Liver (tissue), 8 donors: ENCODE measurements at regions not wholly inside any gene's neighbourhood (a gene's known extent, or its start where the extent isn't known, plus 50 kb on each side); places are given as distances from the start of the nearest gene placed in this dataset.
A peak's percentile ranks its signal among the peaks of the same experiment; 100 is the strongest.

Experiments
- DNase-seq: peaks from one replicate; pipeline ENCODE4 v3.0.0-alpha.2; 2017; ENCODE audit warnings: low spot score
- H3K27ac ChIP-seq, 2 donors: one replicate each; pipeline ENCODE4 v1.7.0; 2013; ENCODE audit warnings: inconsistent platforms in 2 of 2, low read length in 2 of 2, control low read depth in 1 of 2, low read depth in 1 of 2, mild to moderate bottlenecking in 1 of 2
- H3K27me3 ChIP-seq, 4 donors: one replicate each; pipeline versions ENCODE4 v1.6.1 to v1.7.0; 2013; ENCODE audit warnings: low read length in 3 of 4, inconsistent platforms in 1 of 4, mild to moderate bottlenecking in 1 of 4, moderate library complexity in 1 of 4; ENCODE audit not compliant: control insufficient read depth in 4 of 4, insufficient read depth in 4 of 4
- H3K36me3 ChIP-seq, 4 donors: one replicate each; pipeline versions ENCODE4 v1.6.1 to v1.7.0; 2013; ENCODE audit warnings: low read length in 3 of 4, mild to moderate bottlenecking in 3 of 4, low read depth in 1 of 4, moderate library complexity in 1 of 4; ENCODE audit not compliant: control insufficient read depth in 4 of 4, insufficient read depth in 3 of 4
- H3K4me1 ChIP-seq, 4 donors: one replicate each; pipeline versions ENCODE4 v1.6.1 to v1.7.0; 2013; ENCODE audit warnings: low read length in 3 of 4, mild to moderate bottlenecking in 3 of 4, moderate library complexity in 1 of 4; ENCODE audit not compliant: control insufficient read depth in 4 of 4, insufficient read depth in 4 of 4
- H3K4me3 ChIP-seq, 3 donors: one replicate each; pipeline versions ENCODE4 v1.6.1 to v1.7.0; 2013; ENCODE audit warnings: low read length in 3 of 3, control low read depth in 1 of 3, low read depth in 1 of 3, mild to moderate bottlenecking in 1 of 3
- H3K9ac ChIP-seq, 2 donors: one replicate each; pipeline ENCODE4 v1.7.0; 2013; ENCODE audit warnings: low read length in 2 of 2, mild to moderate bottlenecking in 2 of 2, moderate library complexity in 2 of 2, control low read depth in 1 of 2, low read depth in 1 of 2
- H3K9me3 ChIP-seq, 4 donors: one replicate each; pipeline versions ENCODE4 v1.6.1 to v1.7.0; 2013; ENCODE audit warnings: low read length in 3 of 4; ENCODE audit not compliant: control insufficient read depth in 4 of 4
- EGR1 ChIP-seq, 2 donors: IDR thresholded peaks; 2 replicates each; pipeline ENCODE4 v1.6.1; 2016 to 2018; ENCODE audit warnings: antibody characterized with exemption in 2 of 2, low read depth in 2 of 2
- FOXA1 ChIP-seq: IDR thresholded peaks from 2 replicates; pipeline ENCODE4 v1.6.1; 2016; ENCODE audit warnings: antibody characterized with exemption
- FOXA2 ChIP-seq: IDR thresholded peaks from 2 replicates; pipeline ENCODE4 v1.6.1; 2016; ENCODE audit warnings: antibody characterized with exemption
- GABPA ChIP-seq, 2 donors: IDR thresholded peaks in 1 of 2; conservative IDR thresholded peaks in 1 of 2; 2 replicates each; pipeline ENCODE4 v1.6.1; 2016; ENCODE audit warnings: antibody characterized with exemption in 2 of 2, mild to moderate bottlenecking in 1 of 2, moderate library complexity in 1 of 2
- HNF4A ChIP-seq, 2 donors: conservative IDR thresholded peaks; 2 replicates each; pipeline ENCODE4 v1.6.1; 2016; ENCODE audit warnings: antibody characterized with exemption in 2 of 2, mild to moderate bottlenecking in 2 of 2
- HNF4G ChIP-seq: IDR thresholded peaks from 2 replicates; pipeline ENCODE4 v1.6.1; 2016; ENCODE audit warnings: antibody characterized with exemption
- JUND ChIP-seq, 2 donors: IDR thresholded peaks; 2 replicates each; pipeline ENCODE4 v1.6.1; 2016; ENCODE audit warnings: antibody characterized with exemption in 2 of 2
- NR2F2 ChIP-seq: IDR thresholded peaks from 2 replicates; pipeline ENCODE4 v1.6.1; 2016; ENCODE audit warnings: antibody characterized with exemption
- RAD21 ChIP-seq, 2 donors: IDR thresholded peaks; 2 replicates each; pipeline ENCODE4 v1.6.1; 2016; ENCODE audit warnings: antibody characterized with exemption in 2 of 2, mild to moderate bottlenecking in 2 of 2
- RXRA ChIP-seq, 2 donors: IDR thresholded peaks; 2 replicates each; pipeline ENCODE4 v1.6.1; 2017 to 2018; ENCODE audit warnings: antibody characterized with exemption in 2 of 2, mild to moderate bottlenecking in 1 of 2
- SP1 ChIP-seq: IDR thresholded peaks from 2 replicates; pipeline ENCODE4 v1.6.1; 2018; ENCODE audit warnings: antibody characterized with exemption, mild to moderate bottlenecking
- TAF1 ChIP-seq: conservative IDR thresholded peaks from 2 replicates; pipeline ENCODE4 v1.6.1; 2016; ENCODE audit warnings: antibody characterized with exemption, mild to moderate bottlenecking
- YY1 ChIP-seq: IDR thresholded peaks from 2 replicates; pipeline ENCODE4 v1.6.1; 2016; ENCODE audit warnings: antibody characterized with exemption, mild to moderate bottlenecking
- WGBS: extraction: QIAGEN DNeasy Blood & Tissue Kit; methylation state at CpG from one replicate; pipeline ENCODE4 v1.1.7; 2013; 5-methylcytosine and 5-hydroxymethylcytosine counted together
- TF ChIP-seq, protein P1 (sequence below): IDR thresholded peaks from 2 replicates; pipeline ENCODE4 v1.6.1; 2016; ENCODE audit warnings: antibody characterized with exemption, mild to moderate bottlenecking
- TF ChIP-seq, protein P2 (sequence below): IDR thresholded peaks from 2 replicates; pipeline ENCODE4 v1.6.1; 2016; ENCODE audit warnings: antibody characterized with exemption
- TF ChIP-seq, protein P3 (sequence below): IDR thresholded peaks from 2 replicates; pipeline ENCODE4 v1.6.1; 2016; ENCODE audit warnings: antibody characterized with exemption
- TF ChIP-seq, protein P4 (sequence below): fragments of 150-350 bp; IDR thresholded peaks from 2 replicates; pipeline ENCODE4 v1.5.1; 2017; ENCODE audit warnings: improper control_type of control experiment, low read depth, low read length; ENCODE audit not compliant: missing input control
- TF ChIP-seq, protein P5 (sequence below): IDR thresholded peaks from 2 replicates; pipeline ENCODE4 v1.6.1; 2016; ENCODE audit warnings: antibody characterized with exemption
- donor health status: healthy.
- donor health status: healthy.
- donor health status: healthy.
- donor health status: healthy.
- donor health status: healthy.

DNA sequence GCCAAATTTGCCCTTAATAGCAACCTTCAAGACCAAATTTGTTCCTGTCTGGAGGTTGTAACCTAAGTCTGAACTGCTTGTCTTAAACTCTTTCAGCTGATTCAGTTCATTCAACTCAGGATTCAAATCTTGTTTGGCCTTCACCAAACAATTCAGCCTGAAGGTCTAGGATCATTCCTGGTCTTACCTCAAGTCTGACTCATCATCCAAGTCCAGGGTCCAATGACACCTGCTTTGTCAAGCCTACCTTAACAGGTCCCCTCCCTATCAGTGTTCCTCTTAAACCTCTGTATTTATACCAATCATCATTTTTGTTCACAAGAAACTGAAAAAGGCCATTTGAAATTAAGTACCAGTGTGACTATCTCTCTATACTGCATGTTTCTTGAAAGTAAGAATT lies 237.8 kb downstream of the PPP1R2C start:
- Histone ChIP-seq H3K4me3 (no peak overlapping the region), H3K4me1 (peaks cover 0 to 9% (median 2%) of the 10 kb centered on the region in 4 donors), H3K9me3 (peaks cover 0 to 6% (median 0%) of the 10 kb centered on the region in 4 donors), H3K36me3 (no peaks in the 10 kb centered on the region), H3K27me3 (no peaks in the 10 kb centered on the region), H3K9ac (no peak overlapping the region), H3K27ac (no peak overlapping the region)
- TF ChIP-seq, protein P1, sequence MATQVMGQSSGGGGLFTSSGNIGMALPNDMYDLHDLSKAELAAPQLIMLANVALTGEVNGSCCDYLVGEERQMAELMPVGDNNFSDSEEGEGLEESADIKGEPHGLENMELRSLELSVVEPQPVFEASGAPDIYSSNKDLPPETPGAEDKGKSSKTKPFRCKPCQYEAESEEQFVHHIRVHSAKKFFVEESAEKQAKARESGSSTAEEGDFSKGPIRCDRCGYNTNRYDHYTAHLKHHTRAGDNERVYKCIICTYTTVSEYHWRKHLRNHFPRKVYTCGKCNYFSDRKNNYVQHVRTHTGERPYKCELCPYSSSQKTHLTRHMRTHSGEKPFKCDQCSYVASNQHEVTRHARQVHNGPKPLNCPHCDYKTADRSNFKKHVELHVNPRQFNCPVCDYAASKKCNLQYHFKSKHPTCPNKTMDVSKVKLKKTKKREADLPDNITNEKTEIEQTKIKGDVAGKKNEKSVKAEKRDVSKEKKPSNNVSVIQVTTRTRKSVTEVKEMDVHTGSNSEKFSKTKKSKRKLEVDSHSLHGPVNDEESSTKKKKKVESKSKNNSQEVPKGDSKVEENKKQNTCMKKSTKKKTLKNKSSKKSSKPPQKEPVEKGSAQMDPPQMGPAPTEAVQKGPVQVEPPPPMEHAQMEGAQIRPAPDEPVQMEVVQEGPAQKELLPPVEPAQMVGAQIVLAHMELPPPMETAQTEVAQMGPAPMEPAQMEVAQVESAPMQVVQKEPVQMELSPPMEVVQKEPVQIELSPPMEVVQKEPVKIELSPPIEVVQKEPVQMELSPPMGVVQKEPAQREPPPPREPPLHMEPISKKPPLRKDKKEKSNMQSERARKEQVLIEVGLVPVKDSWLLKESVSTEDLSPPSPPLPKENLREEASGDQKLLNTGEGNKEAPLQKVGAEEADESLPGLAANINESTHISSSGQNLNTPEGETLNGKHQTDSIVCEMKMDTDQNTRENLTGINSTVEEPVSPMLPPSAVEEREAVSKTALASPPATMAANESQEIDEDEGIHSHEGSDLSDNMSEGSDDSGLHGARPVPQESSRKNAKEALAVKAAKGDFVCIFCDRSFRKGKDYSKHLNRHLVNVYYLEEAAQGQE, result no peak
- TF ChIP-seq, protein P2, sequence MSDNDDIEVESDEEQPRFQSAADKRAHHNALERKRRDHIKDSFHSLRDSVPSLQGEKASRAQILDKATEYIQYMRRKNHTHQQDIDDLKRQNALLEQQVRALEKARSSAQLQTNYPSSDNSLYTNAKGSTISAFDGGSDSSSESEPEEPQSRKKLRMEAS, result no peak
- no peak for TF ChIP-seq SP1
- no peak for TF ChIP-seq HNF4A (conservative IDR thresholded peaks at IDR 0.05)
- TF ChIP-seq RXRA (IDR thresholded peaks at IDR 0.05), result no peak
- no peak for TF ChIP-seq FOXA2
- TF ChIP-seq EGR1 (IDR thresholded peaks at IDR 0.05; ENCODE audit: low read depth in 2 of 2), result no peak
- TF ChIP-seq NR2F2, result no peak
- no peak for TF ChIP-seq YY1
- no peak for TF ChIP-seq RAD21 (IDR thresholded peaks at IDR 0.05)
- TF ChIP-seq, protein P3, sequence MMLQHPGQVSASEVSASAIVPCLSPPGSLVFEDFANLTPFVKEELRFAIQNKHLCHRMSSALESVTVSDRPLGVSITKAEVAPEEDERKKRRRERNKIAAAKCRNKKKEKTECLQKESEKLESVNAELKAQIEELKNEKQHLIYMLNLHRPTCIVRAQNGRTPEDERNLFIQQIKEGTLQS, result no peak
- TF ChIP-seq GABPA (IDR thresholded peaks at IDR 0.05 in 1 of 2, conservative IDR thresholded peaks at IDR 0.05 in 1 of 2), result no peak
- TF ChIP-seq, protein P4, sequence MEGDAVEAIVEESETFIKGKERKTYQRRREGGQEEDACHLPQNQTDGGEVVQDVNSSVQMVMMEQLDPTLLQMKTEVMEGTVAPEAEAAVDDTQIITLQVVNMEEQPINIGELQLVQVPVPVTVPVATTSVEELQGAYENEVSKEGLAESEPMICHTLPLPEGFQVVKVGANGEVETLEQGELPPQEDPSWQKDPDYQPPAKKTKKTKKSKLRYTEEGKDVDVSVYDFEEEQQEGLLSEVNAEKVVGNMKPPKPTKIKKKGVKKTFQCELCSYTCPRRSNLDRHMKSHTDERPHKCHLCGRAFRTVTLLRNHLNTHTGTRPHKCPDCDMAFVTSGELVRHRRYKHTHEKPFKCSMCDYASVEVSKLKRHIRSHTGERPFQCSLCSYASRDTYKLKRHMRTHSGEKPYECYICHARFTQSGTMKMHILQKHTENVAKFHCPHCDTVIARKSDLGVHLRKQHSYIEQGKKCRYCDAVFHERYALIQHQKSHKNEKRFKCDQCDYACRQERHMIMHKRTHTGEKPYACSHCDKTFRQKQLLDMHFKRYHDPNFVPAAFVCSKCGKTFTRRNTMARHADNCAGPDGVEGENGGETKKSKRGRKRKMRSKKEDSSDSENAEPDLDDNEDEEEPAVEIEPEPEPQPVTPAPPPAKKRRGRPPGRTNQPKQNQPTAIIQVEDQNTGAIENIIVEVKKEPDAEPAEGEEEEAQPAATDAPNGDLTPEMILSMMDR, result no peak
- no peak for TF ChIP-seq HNF4G
- TF ChIP-seq TAF1, result no peak
- TF ChIP-seq, protein P5, sequence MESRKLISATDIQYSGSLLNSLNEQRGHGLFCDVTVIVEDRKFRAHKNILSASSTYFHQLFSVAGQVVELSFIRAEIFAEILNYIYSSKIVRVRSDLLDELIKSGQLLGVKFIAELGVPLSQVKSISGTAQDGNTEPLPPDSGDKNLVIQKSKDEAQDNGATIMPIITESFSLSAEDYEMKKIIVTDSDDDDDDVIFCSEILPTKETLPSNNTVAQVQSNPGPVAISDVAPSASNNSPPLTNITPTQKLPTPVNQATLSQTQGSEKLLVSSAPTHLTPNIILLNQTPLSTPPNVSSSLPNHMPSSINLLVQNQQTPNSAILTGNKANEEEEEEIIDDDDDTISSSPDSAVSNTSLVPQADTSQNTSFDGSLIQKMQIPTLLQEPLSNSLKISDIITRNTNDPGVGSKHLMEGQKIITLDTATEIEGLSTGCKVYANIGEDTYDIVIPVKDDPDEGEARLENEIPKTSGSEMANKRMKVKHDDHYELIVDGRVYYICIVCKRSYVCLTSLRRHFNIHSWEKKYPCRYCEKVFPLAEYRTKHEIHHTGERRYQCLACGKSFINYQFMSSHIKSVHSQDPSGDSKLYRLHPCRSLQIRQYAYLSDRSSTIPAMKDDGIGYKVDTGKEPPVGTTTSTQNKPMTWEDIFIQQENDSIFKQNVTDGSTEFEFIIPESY, result no peak
- TF ChIP-seq FOXA1, result no peak
- DNase-seq, result no peak

DNA sequence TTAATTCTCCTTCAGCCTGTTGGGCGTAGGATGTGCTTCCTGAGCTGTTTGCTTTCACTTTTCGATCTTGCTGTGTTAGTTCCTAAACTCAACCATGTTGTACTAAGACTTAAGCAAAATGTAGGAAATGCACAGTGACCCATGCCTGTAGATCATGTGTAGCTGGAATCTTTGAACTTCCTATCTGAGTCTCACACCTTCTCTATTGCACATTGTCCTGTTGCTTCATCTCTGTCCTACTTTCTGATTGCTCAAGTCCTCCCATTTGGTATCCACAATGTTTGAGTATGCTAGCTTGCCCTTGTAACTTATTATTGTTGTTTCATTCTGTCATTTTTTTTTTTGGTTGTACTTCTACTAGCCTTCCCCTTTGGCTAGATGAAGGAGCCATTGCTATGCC lies 239.6 kb downstream of the PPP1R2C start:
- 33% methylated on average over 2 of the region's 2 CpGs for WGBS
- Histone ChIP-seq H3K27ac (peak overlapping the region in 1 of 2 donors; percentile 56), H3K4me3 (no peak overlapping the region), H3K27me3 (no peaks in the 10 kb centered on the region), H3K9ac (no peak overlapping the region), H3K9me3 (peaks cover 0 to 6% (median 0%) of the 10 kb centered on the region in 4 donors), H3K4me1 (peaks cover 0 to 9% (median 2%) of the 10 kb centered on the region in 4 donors), H3K36me3 (no peaks in the 10 kb centered on the region)
- DNase-seq, result no peak
- TF ChIP-seq SP1 (peak; percentile 74), JUND (IDR thresholded peaks at IDR 0.05) (peak; percentile 56 to 60), RXRA (IDR thresholded peaks at IDR 0.05) (peak; percentile 75 to 81), FOXA2 (peak; percentile 29), EGR1 (IDR thresholded peaks at IDR 0.05; ENCODE audit: low read depth in 2 of 2) (peak in 1 of 2 donors; percentile 15), HNF4A (conservative IDR thresholded peaks at IDR 0.05) (peak; percentile 92 to 96), HNF4G (peak; percentile 84)
- TF ChIP-seq, protein P1, result no peak
- TF ChIP-seq, protein P5, result peak; percentile 30
- TF ChIP-seq, protein P2, result peak; percentile 67
